ENCODE measurements at regions not wholly inside any gene's neighbourhood (a gene's known extent, or its start where the extent isn't known, plus 50 kb on each side); places are given as distances from the start of the nearest gene placed in this dataset.
"Not testable (repeated sequence)": the region's sequence is repeated elsewhere in the genome, so short reads cannot be mapped to it uniquely, and the experiment has no call there.

GRCh38 chr2:239736358-239737143, 288.6 kb downstream of the NDUFA10 start:
- DNase-seq: no peak

DNA sequence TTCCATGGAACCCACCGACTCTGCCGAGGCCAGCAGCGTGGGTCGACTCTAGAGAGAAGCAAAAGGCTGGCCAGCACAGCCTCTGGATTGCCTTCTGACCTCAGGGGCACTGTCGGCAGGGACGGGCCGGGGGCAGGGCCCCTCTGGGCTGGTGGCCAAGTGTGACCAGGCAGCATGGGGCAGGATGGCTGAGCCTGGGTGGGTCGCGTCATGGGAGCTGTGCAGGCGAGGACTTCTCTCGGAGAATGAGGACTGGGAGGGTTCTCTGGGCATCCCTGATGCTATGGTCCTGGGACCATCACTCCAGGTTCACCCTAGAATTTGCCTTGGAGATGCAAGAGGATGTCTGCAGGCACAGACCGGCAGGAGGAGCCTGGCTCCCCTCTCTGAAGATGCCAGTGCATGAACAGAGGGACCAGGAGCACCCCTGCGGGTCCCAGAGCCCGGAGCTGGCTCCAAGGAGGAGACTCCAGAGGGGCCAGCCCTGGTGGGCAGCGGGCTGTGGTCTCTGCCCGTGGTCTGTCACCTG, 289.2 kb downstream of the NDUFA10 start:
- no peak for DNase-seq

GRCh38 chr2:239735131-239735828, 289.9 kb downstream of the NDUFA10 start:
- no peak for DNase-seq

DNA sequence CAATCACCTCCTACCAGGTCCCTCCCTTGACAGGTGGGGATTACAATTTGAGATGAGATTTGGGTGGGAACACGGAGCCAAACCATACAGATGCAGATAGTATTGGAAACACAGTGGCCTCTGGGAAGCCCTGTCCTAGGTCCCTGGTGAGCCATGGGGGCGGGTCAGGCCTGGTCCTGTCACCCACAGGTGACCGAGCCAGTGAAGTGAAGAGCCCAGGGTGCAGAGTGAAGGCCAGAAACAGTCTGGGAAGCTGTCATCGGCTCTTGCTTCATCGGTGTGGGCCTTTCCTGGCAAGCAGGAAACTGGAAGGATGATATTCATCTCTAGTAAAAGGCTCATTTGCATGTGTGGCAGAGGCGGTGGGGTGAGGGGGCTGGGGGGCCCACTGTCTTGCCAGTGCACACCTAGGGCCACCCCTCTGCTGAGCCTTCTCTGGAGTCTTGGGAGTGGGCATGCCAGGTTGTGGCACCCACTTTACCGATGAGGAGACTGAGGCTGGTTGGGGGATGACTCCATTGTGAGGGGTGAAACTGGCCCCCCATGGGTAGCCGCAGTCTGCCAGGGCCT, 290.6 kb downstream of the NDUFA10 start:
- no peak for DNase-seq

- no peak for DNase-seq
Measured at GRCh38 chr2:239732666-239733010, 292.5 kb downstream of the NDUFA10 start.

DNA sequence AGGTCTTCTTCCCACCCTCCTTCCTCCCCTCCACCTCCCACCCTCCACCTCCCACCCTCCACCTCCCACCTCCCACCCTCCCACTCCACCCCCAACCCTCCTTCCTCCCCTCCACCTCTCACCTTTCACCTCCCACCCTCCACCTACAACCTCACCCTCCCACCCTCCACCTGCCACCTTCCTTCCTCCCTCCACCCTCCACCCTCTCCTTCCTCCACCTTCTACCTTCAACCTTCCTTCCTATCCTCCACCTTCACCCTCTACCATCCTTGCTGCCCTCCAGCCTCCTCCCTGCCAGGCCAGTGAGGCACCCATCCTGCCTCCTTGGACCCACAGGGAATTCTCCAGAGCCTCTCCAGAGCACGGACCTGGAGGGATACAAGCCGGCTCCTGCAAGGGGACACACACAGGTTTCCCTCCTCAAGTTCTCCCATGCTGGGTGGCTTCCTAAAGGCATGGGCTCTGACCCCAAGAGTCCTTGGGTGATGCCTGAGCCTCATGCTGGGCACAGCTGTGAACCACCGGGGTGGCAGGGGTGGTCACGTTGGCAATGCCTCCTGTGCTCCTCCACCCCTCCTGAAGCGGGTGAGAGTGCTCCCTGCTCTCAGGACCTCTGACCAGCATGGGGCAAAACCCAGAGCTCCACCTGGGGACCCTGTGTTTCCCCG, 293.0 kb downstream of the NDUFA10 start:
- DNase-seq: no peak

DNA sequence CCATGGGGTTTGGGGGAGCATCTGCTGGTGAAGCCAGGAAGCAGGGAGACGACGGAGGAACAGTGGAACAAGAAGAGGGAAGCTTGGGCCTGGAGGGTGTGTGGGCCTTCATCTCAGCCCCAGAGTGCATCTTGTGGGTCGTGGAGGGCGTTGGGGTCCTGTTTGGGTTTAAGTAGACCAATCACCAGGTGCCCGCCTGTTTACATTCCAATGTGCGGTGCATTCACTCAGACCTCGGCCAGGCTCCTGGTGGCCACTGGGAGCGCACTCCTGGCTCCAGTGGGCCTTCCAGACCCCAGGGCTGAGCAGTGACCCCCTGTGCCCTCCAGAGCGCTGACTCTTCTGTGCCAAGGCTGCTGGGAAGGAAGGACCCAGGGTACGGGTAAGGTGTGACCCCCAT, 293.7 kb downstream of the NDUFA10 start:
- no peak for DNase-seq

GRCh38 chr2:239730897-239731296, 294.2 kb downstream of the NDUFA10 start:
- no peak for DNase-seq

GRCh38 chr2:239730567-239730882, 294.6 kb downstream of the NDUFA10 start:
- DNase-seq: not testable (repeated sequence)

DNA sequence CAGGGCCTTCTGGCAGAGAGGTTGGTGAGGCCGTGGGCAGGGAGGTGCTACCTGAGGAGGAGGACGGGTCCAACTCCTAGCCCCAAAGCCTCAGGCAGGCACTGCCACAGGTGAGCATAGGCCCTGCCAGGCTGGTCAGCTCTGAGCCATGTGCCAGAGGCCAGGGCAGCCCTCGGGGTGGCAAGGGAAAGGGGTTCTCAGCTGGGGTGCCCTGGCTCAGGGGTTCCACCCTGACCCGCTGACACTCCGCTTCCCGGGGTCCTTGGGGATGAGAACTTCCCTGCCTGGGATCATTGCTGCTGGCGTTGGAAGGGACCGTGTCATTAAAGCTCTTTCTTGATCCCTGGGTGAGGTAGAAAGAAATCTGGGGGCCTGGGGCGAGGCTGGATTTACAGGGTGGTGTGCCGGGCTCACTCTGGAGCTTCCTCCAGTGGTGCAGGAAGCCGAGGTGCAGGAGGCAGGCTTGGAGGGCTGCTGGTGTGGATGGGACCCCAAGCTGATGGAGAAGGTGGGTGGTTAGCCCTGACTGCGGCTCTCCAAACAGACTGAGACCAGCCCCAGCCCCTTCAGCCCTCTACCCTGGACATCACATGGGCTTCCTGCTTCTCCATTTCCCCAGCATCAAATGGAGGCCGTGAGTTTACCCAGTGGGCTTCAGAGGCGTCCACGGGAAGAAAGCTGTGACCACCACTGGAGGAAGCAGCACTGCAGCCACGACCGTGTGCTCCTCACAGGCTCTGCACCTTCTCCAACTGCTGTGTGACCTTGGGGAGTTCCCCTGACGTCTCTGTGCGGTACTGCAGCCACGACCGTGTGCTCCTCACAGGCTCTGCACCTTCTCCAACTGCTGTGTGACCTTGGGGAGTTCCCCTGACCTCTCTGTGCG, 295.2 kb downstream of the NDUFA10 start:
- no peak for DNase-seq

- no peak for DNase-seq
Measured at GRCh38 chr2:239729151-239729550, 296.0 kb downstream of the NDUFA10 start.

- DNase-seq: no peak
Measured at GRCh38 chr2:239728751-239729150, 296.4 kb downstream of the NDUFA10 start.

DNA sequence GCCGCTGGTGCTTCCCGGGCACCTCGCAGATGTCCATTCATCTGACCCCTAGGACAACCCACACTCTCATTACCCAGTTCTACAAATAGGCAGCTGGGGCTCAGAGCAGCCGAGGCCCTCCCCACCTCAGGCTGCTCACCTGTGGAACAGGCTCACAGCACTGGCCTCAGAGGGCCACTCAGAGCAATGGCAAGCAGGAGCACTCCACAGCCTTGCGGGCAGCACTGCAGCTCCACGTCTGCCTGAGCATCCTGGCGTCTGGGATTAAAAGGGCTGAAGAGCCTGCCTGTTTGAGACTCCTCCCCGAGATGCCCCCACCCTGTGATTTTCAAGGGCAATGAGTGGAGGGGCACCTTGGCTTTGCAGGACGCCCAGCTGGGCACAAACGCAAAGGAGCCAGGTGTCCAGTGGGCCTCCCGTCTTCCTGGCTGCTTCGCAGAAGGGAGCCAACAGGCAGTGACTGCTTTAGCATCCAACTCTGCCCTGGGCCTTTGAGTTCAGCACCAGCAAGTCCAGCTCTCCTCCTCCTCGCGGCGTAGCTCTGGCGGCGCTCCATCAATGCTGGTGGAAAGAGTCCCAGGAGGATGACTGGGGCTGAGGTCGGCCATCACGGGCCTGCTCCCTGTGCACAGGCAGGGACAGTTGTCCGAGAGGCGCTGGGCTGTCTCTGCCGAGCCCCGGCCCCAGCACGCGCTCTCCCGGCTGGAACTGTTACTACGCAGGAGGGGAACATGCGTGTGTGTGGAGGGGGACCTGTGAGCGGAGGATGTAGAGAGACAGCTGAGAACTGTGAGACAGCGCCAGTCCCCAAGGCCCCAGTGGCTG, 297.2 kb downstream of the NDUFA10 start:
- DNase-seq: no peak

DNA sequence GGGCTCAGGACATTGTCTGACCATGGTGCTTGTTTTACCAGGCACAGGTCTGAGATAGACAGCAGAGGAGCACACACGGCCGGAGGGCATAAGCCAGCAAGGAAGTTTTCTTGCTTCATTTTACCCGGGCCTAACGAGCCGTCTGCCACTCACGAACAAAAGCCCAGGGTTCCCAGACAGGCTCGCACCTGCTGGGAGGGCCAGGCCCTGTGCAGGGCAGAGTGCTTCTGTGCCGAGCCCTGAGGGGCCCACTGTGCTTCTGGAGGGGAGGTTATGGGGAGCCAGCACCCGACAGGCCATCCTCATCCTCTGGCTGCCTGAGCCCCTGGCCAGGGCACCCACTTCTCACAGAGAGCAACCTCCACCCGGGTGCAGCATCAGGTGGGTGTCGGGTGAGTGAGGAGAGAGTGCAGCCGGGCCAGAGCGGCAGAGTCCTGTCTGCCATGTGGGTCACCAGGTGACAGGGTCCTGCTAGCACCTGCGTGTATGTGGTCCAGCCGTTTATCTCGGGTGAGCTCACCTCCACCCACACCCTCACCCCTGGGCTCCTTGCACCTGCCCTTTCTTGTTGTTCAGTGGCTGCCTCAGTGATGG, 297.9 kb downstream of the NDUFA10 start:
- DNase-seq: no peak

DNA sequence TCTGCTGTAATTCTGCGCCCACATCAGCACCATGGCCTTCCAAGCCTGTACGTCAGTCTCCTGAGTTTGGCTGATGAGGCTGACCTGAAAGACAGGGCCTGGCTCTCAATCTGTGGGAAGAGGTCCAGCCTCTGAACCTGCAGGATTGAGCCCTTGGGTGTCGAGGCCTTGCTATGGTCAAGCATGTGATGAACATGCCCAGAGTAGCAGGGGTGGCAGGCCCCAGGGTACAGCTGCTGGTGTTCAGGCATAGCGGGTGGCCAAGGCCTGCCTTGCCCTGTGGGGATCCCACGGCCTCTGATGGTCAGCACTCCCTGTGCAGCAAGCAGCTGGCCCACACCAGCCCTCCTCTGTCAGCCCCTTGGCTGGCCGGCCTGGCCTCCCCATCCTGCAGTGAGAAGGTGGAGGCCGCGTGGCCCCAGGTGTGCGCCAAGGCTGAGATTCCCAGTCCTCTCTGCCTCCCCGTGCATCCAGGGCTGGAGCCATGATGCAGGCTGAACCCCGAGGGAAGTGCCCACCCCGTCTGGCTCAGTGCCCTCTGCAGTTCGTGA, 298.4 kb downstream of the NDUFA10 start:
- no peak for DNase-seq

- no peak for DNase-seq
Measured at GRCh38 chr2:239726091-239726591, 299.0 kb downstream of the NDUFA10 start.

GRCh38 chr2:239725551-239725890, 299.6 kb downstream of the NDUFA10 start:
- DNase-seq: no peak

GRCh38 chr2:239724851-239725550, 300.1 kb downstream of the NDUFA10 start:
- no peak for DNase-seq

GRCh38 chr2:239724194-239724849, 300.8 kb downstream of the NDUFA10 start:
- DNase-seq: no peak
